NCI-H2227 treated with DMSO at 0.1 percent for 48 hours (cell line): ENCODE measurements at regions not wholly inside any gene's neighbourhood (a gene's known extent, or its start where the extent isn't known, plus 50 kb on each side); places are given as distances from the start of the nearest gene placed in this dataset.

Experiments used
- DNase-seq: peaks from one replicate; lab custom pipeline; 2025; lab: John Stamatoyannopoulos, UW

DNA sequence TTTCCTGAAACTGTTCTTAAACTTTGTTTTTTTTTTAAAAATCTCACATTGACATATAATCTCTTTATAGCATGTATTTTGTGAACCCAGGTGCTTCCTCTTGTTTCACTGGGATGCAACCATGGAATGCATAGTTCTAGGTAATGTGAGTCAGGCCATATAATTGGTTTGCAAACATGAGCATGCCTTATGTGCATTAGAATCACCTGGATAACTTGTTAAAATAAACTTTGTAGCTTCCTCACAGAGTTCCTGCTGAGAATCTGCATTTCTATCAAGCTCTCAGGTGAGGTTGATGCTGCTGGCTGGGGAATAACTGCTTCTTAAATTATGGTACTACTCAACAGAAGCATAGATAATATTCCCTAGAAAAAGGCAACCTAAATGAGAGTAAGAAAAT, 940.3 kb upstream of the LCORL start:
- no peak for DNase-seq

DNA sequence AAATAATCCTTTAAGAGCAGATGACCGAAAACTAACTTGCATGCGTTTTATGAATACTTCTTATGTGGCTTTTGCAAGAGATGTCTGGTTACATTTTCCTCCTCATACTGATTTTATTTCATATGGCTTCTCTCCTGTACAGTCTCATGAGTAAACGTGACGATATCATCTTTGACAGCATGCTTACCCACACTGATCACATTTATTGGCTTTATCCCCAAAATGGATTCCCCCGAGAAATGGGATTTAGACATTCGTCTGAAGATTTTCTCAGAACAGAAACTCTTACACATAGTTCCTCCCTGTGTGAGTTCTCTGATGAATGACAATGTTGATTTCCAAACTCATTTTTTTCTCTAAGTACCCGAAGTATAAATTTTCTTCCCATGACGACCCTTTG, 939.7 kb upstream of the LCORL start:
- DNase-seq: no peak

- DNase-seq: no peak
Observed at GRCh38 chr4:18957716-18958115, 936.2 kb upstream of the LCORL start.

DNA sequence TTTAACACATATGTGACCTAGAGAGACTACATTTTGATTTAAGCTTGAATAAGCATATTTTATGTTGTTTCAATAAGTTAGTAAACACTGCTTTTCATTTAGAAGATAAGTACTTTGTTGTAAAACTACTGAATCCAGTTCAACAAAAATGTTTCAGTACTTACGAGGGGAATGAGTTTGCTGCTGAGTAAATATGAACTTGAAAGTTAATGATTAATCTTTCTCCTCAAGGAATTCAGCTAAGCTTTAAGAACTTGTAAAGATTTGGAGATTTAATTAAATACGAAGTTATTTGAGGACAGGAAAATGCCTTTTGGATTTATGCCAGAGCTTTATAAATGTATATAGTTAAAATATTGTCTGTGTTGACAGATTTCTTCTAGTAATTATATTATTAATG, 933.0 kb upstream of the LCORL start:
- no peak for DNase-seq

DNA sequence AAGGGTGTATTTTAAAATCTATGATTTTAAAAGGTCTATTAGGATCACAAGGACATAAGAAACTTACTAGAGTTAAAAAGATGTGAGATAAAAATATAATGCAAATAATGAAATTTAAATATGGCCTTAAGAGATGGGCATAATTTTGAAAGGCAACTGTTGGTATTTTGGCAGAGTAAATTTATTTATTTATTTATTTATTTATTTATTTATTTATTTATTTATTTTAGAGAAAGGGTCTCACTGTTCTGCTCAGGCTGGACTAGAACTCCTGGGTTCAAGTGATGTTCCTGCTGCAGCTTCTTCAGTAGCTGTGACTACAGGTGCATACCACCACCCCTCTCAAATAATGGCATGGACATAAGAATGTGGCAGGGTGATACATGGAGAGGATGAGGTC, 932.1 kb upstream of the LCORL start:
- DNase-seq: no peak

DNA sequence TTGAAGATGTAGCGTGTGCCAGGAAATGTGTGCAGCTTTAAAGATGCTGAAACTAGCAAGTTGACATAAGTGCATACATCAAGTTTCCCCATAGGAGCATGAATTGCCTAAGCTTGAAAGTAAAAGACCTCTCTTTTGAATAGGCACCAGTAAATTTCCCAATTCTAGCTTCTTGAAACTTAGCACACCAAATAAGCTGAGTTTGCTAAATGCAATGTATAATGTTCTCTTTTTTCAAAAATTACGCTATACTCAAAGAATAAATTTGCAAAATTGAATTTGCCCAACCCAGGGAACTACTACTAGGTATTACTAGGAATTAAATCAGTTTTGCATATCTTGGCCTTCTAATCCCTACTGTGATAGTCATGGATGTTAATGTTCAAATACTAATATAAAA, 923.9 kb upstream of the LCORL start:
- no peak for DNase-seq

- no peak for DNase-seq
Observed at GRCh38 chr4:18942874-18943273, 921.3 kb upstream of the LCORL start.

- DNase-seq: peak; percentile 45
Observed at GRCh38 chr4:18938343-18939099, 917.0 kb upstream of the LCORL start.

GRCh38 chr4:18937746-18938145, 916.2 kb upstream of the LCORL start:
- DNase-seq: no peak

- DNase-seq: no peak
Observed at GRCh38 chr4:18937080-18937479, 915.5 kb upstream of the LCORL start.

DNA sequence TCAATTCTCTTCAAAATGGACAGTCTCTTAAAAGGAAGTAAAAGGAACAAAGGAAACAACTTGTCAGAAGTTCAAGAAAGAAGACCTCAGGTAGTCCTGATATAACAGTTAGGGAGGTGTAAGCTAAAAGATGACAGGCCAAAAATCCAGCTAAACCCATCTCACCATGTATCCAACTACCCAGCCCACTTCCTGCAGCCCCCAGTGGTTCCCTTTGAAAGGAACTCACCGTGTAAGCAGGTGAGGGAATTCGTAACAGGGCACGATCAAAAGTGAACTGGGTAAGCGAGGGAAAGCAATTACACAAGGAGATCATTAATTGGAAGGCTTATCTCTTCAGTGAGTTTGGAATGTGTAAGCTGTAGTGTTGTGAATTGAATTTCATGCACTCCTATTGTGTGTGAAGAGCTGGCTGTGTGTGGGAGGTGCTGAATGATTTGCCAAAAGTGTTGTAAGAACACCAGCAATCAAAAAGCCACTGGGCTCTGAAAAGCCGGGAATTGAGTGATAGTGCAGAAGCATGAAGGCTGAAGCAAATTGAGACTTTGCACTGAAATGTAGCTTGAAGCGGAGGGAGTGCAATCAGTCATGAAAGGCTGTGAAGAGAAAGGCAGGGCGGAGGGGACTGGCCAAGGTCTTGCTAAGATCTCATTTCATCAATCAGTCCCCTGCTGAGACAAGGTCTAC, 914.2 kb upstream of the LCORL start:
- DNase-seq: peak; percentile 26

GRCh38 chr4:18934197-18934596, 912.6 kb upstream of the LCORL start:
- no peak for DNase-seq

DNA sequence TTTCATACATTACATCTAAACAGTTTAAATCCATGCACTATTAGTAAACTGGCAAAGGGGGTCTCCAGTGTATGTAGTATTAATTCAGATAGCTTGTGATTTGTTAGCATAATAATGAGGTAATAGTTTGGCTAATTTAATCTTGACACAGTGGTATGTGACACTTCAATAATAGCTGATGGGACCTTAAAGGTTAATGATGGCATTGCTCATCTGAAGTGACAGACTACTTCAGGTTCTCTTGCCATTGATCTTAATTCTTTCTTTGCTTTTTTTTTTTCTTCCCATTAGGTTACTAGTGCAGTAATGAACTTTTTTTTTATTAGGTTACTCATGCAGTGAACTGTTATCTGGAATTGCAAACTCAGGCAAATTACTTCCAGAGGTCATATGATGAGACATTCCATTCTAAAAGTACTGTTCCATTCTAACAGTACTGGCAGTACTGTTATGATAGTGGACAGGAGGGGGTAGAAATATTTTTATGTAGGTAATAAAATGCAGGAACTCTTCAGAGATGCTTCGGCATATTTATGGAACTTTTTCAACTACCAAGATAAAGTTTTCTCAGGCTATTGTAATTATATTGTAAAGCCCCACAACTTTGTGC, 911.3 kb upstream of the LCORL start:
- no peak for DNase-seq

DNA sequence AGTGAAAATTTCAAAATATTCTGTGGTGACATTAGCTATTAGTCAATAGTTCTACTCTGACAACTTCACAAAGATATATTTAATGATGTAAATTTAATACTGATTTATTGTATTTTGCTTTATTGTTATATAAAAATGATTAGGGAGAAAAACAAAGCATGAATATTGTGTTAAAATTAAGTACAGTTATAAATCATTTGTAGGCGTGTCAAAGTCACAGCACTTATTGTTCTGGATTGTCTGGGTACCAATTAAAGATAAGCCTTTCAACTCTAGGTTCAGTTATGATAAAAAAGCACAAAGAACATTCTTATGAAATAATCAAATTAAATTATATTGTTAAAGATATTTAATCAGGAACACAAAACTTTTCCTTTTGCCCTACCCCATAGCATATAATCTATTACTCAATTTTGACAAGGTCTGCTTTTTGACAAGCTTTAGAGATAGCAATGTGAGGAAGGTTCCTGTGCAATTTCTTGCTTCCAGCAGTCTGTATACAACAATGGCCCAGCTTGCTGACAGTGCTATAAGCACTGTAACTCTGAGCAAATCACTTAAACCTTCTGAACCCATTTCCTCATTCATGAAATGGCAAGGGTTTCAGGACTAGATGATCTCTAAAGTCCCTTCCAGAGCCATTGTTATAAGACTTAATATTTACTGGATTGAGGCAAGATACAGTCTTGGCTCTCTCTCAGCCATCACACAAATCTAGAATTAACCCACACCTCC, 910.3 kb upstream of the LCORL start:
- no peak for DNase-seq

- DNase-seq: no peak
Observed at GRCh38 chr4:18930487-18930886, 908.9 kb upstream of the LCORL start.

- no peak for DNase-seq
Observed at GRCh38 chr4:18923496-18924161, 902.1 kb upstream of the LCORL start.

DNA sequence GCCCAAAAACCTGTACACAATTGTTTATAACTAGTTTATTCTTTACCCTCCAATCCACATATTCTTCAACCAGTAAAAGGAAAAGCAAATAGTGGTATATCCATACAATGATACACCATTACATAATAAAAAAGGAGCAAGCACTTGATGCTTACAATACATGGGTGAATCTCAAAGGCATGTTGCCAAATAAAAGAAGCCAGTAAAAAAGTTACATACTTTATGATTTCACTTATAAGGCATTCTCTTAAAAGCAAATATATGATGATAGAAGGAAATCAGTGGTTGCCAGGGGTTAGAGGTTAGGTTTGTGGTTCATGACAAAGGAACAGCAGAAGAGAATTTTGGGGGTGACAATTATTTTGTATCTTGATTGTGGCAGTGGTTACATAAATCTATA, 896.1 kb upstream of the LCORL start:
- DNase-seq: no peak

- DNase-seq: no peak
Observed at GRCh38 chr4:18914182-18914581, 892.6 kb upstream of the LCORL start.

GRCh38 chr4:18894928-18895327, 873.4 kb upstream of the LCORL start:
- no peak for DNase-seq

DNA sequence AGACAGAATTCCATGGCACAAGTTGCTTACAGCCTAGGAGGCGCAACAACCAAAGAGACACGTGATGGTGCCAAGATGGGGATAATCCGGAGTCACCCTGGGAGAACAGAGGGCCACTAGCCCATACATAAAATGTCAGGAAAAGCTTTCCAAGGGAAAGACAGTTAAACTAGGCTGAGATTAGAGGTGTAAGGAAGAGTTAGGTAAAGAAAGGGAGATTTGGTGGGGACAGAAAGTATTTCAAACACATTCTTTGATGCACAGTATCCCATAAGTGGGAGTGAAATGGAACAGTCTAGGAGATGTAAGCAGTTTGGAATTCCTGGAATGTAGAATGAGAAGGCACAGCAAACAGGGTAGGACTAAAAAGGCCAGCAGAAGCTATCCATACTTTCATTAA, 860.9 kb upstream of the LCORL start:
- no peak for DNase-seq

- no peak for DNase-seq
Observed at GRCh38 chr4:18881556-18881955, 860.0 kb upstream of the LCORL start.

DNA sequence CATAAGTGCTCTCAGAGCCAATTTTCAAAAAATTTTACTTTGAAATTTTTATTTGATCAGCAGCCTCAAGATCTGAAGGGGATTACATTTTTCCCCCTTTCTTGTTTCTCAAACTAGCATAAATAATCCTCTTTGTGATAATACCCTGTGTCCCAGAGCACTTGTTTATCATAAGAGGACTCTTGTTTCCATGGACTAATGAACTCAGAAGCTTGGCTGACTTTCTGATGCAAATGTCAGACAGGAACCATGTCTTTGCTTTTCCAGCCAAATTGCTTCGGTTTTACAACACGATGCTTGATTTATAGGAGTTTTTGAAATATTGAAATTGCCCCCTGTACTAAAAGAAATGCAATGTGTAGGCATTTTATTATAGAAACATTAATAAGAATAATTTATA, 859.3 kb upstream of the LCORL start:
- DNase-seq: no peak
